Endothelial cell of umbilical vein (primary cell): ENCODE measurements at regions not wholly inside any gene's neighbourhood (a gene's known extent, or its start where the extent isn't known, plus 50 kb on each side); places are given as distances from the start of the nearest gene placed in this dataset.

Source experiments
- CTCF ChIP-seq, 2 donors: IDR thresholded peaks; 1 replicate in 1 of 2; 2 replicates in 1 of 2; pipeline ENCODE4 v1.5.1; 2011; ENCODE audit warnings: low read length in 2 of 2, mild to moderate bottlenecking in 2 of 2, moderate library complexity in 2 of 2, control low read depth in 1 of 2, inconsistent platforms in 1 of 2, low read depth in 1 of 2; ENCODE audit not compliant: insufficient read depth in 1 of 2; ENCODE audit errors: extremely low read depth in 1 of 2
- EZH2 ChIP-seq: IDR thresholded peaks from 2 replicates; pipeline ENCODE4 v1.6.1; 2012; ENCODE audit warnings: borderline replicate concordance, low read depth, mild to moderate bottlenecking, moderate library complexity, low read length, inconsistent platforms; ENCODE audit not compliant: severe bottlenecking
- FOS ChIP-seq: IDR thresholded peaks from 2 replicates; pipeline ENCODE4 v1.6.1; 2011; ENCODE audit warnings: mild to moderate bottlenecking, low read length, moderate library complexity, borderline replicate concordance; ENCODE audit not compliant: insufficient read depth
- JUN ChIP-seq: IDR thresholded peaks from 2 replicates; pipeline ENCODE4 v1.6.1; 2011; ENCODE audit warnings: borderline replicate concordance, low read depth; ENCODE audit not compliant: insufficient read length, insufficient read depth
- MAX ChIP-seq: IDR thresholded peaks from 2 replicates; pipeline ENCODE4 v1.6.1; 2011; ENCODE audit not compliant: insufficient read depth, insufficient read length
- MYC ChIP-seq: IDR thresholded peaks from one replicate; pipeline ENCODE4 v1.6.1; 2011; ENCODE audit warnings: mild to moderate bottlenecking, low read depth, low read length
- POLR2A ChIP-seq: IDR thresholded peaks from 2 replicates; pipeline ENCODE4 v1.6.1; 2012; ENCODE audit warnings: low read depth, mild to moderate bottlenecking, control low read depth, low read length
- POLR2AphosphoS5 ChIP-seq: IDR thresholded peaks from 2 replicates; pipeline ENCODE4 v1.6.1; 2012; ENCODE audit warnings: low read depth, mild to moderate bottlenecking, control low read depth, low read length, moderate library complexity; ENCODE audit not compliant: insufficient read depth

GRCh38 chr12:61871485-61871810 is 388.8 kb upstream of the USP15 start:
- TF ChIP-seq MAX (no peak), JUN (no peak), POLR2AphosphoS5 (no peak), EZH2 (no peak), POLR2A (no peak), CTCF (IDR thresholded peaks at IDR 0.05; ENCODE audit: extremely low read depth in 1 of 2, insufficient read depth in 1 of 2, low read depth in 1 of 2, low read length in 2 of 2) (no peak), MYC (no peak), FOS (no peak)
